H1 (cell line): ENCODE measurements at regions not wholly inside any gene's neighbourhood (a gene's known extent, or its start where the extent isn't known, plus 50 kb on each side); places are given as distances from the start of the nearest gene placed in this dataset.

Experiments used
- CBX8 ChIP-seq: fragments of 300-800, 300-1000 bp; sonication (generic); IDR thresholded peaks from 2 replicates; pipeline ENCODE4 v1.7.1; 2016; ENCODE audit warnings: low read depth, low read length, borderline replicate concordance
- JUND ChIP-seq: IDR thresholded peaks from 2 replicates; pipeline ENCODE4 v1.6.1; 2011; ENCODE audit warnings: mild to moderate bottlenecking, improper control_type of control experiment, low read length
- YY1 ChIP-seq: IDR thresholded peaks from 2 replicates; pipeline ENCODE4 v1.6.1; 2011; ENCODE audit warnings: low read depth, mild to moderate bottlenecking, low read length

GRCh38 chr10:6817770-6818169, 237.7 kb upstream of the PRKCQ start (continued):
- no peak for TF ChIP-seq CBX8
- no peak for TF ChIP-seq YY1
- no peak for TF ChIP-seq JUND
